GM18868 (cell line): ENCODE measurements at regions not wholly inside any gene's neighbourhood (a gene's known extent, or its start where the extent isn't known, plus 50 kb on each side); places are given as distances from the start of the nearest gene placed in this dataset.

Experiments used
- ATAC-seq: cut with Tn5 transposase; IDR thresholded peaks from one replicate; pipeline ENCODE4 v1.9.1; 2021; ENCODE audit warnings: mild to moderate bottlenecking, moderate library complexity; ENCODE audit not compliant: unreplicated experiment

DNA sequence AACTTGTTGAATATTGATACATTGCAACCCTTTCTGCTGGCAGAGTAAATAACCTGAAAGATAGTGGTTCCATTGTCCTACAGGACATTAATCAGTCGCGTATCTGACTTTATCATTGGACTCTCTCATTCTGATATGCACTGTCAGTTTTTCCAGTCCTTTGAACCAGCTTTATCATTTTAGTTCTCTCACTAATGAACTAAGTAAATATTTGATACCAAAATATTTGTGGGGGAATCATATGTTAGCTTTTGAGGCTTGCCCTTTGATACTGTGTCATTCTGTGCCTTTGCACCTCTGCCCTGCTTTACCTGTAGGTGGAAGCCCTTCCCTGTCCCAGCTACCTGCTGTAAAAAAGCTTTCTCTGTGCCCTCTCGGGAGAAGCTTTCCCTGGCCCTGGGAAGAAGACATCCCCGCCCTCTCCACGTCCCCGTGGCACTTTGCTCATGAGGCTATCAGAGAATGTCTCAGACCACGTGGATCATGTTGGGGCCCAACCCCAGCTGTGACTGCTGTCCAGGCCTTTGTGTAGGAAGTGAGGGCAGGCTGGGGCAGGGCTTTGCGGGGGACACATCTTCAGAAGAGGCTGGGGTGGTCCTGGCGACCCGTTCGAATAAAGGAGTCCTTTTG lies 117.8 kb upstream of the NXT1 start:
- no peak for ATAC-seq

- no peak for ATAC-seq
Measured at GRCh38 chr20:23232219-23232581, 118.4 kb upstream of the NXT1 start.

- ATAC-seq: no peak
Measured at GRCh38 chr20:23231561-23232218, 118.9 kb upstream of the NXT1 start.

DNA sequence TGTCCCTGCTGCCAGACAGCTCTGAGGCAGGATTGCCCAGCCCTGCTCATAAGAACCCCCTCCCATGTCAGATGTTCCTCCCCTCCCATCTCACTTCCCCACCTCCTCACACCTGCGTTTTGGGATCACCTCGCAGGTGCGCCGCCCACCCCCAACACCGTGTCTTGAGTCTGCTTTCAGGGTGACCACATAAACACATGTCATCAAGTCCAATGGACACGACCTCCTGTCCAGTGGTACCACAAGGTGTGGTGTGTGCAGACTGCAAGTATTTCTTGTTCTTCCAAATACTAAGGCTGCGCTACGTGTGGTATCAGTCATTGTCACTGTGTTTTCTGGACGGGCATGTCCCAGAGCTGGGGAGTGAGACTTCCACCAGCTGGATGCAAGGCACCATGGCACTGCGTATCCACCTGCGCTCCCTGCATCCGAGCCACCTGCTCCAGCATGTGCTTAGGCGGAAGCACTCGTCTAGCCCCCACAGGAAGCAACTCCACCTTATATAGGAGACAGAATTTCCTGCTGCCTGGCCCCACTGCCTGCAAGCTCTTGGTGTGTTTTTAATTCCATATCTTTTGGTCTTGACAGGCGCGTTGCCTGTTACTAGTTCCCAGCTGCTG lies 119.7 kb upstream of the NXT1 start:
- no peak for ATAC-seq

DNA sequence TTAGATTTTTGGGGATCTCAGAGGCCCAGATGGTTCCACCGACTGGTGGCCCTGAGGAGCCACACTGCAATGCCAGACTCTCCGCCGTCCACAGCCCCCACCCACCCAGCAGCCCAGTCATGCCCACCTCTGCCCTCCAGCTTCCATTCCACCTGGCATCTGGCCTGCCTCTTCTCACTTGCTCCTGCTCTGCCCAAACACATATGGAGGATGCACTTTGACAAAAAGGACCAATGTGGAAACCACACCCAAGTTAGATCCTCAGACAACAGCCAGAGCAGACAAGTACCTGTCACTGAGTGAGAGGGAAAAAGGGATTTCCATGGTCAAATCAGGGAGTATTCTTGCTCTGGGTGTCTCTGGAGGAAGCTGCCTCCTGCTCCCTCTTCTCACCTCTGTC lies 120.6 kb upstream of the NXT1 start:
- no peak for ATAC-seq

GRCh38 chr20:23228912-23229311 lies 121.7 kb upstream of the NXT1 start:
- no peak for ATAC-seq

GRCh38 chr20:23227976-23228375 lies 122.6 kb upstream of the NXT1 start:
- no peak for ATAC-seq

DNA sequence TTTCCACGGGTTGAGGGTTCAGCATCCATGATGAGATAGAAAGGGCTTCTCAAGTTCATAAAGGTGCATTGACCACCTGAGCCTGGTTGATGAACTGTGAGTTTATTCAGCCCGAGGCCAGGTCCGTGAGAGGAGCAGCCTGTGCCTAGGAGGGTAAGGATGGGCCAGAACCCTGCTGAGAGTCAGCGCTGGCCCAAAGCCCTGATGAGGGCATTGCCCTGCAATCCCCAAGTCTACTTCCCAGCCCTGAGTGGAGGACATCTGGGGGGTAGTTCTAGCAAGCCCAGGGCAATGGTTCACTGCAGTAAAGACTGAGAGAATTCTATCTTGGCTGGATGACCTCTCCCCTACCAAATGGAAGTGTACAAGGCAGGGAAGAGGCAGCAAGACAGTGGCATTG lies 123.3 kb upstream of the NXT1 start:
- no peak for ATAC-seq

GRCh38 chr20:23226612-23227265 lies 123.9 kb upstream of the NXT1 start:
- ATAC-seq: no peak

- no peak for ATAC-seq
Measured at GRCh38 chr20:23225407-23226060, 125.1 kb upstream of the NXT1 start.

DNA sequence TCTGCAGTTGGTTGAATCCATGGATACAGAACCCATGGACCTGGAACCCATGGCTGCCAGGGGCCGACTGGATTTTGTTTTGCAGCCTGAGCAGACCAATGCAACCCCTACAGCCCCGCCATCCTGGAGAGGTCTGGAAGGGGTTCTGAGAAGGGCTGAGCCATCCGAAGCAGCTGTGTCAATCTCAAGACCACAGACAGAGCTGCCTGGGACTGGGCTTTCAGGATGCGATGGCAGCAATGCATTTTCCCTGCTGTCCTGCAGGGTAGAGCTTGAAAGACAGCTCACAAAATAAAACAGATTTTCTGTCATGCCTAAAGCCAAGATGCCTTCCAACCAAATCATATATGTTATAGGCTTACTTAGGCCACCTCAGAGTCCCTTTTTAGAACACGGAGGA lies 125.8 kb upstream of the NXT1 start:
- ATAC-seq: no peak

GRCh38 chr20:23223908-23224580 lies 126.5 kb upstream of the NXT1 start:
- no peak for ATAC-seq

DNA sequence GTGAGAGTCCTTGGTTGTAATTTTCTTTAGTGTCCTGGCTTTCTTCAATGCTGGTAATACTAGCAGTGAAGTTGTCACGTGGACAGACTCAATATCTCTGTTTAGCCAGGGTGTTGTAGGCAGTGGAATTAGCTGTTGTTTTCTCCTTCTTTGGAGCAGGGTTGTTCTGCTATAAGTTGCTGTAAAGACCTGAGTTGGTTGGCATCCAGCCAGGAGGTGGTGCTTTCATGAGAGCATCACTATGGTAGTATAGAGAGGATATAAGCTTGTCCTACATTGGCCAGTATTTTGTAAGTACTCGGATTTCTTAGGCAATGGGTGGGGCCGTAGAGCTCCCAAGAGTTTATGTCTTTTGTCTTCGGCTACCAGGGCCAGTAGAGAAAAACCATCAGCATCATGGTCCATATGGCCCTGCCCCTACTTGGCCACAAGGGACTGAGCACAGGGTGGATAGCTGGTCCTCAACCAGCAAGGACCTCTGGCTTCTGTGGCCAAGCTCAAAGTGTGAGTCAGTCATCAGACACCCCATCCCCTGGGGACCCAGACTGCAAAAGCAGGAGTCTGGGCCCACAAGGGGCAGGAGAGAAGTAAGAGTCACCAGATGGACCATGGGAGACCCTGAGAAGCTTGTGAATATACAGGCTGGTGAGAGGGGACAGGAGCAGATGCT lies 127.9 kb upstream of the NXT1 start:
- no peak for ATAC-seq

DNA sequence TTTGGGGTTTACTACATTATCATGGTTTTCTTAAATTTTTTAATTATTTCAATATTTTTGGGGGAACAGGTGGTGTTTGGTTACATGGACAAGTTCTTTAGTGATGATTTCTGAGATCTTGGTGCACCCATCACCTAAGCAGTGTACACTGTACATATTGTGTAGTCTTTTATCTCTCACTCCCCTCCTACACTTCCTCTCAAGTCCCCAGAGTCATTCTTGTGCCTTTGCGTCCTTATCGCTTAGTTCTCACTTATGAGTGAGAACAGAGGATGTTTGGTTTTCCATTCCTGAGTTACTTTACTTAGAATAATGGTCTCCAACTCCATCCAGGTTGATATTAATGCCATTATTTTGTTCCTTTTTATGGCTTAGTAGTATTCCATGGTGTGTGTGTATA lies 130.9 kb upstream of the CD93 start:
- no peak for ATAC-seq

- no peak for ATAC-seq
Measured at GRCh38 chr20:23215344-23215995, 129.3 kb upstream of the CD93 start.

- ATAC-seq: no peak
Measured at GRCh38 chr20:23214903-23215302, 128.8 kb upstream of the CD93 start.

GRCh38 chr20:23212464-23212995 lies 126.4 kb upstream of the CD93 start:
- no peak for ATAC-seq

- no peak for ATAC-seq
Measured at GRCh38 chr20:23212011-23212410, 125.9 kb upstream of the CD93 start.

DNA sequence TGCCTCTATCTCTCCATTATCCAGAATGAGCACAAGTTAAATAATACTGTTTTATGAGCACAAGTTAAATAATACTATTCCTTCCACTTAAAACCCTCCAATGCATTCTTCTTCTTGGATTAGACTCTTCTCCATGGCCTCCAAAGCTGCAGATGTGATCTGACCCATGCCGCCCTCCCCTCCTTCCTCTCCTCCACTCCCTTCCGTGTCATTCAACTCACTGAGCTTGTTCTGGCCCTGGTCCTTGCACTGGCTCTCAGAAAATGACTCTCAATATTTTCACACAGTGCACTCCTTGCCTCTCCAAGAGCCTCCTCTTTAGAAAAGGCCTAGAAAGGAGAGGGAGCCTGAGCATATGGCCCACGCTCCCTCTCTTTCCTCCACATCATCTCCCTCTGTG lies 125.0 kb upstream of the CD93 start:
- no peak for ATAC-seq
